IMR-90 (cell line): ENCODE measurements at regions not wholly inside any gene's neighbourhood (a gene's known extent, or its start where the extent isn't known, plus 50 kb on each side); places are given as distances from the start of the nearest gene placed in this dataset.

Experiments used
- ATAC-seq: fragments of 200-7000 bp; cut with Tn5 transposase; 2 replicates; pipeline ENCODE4 v1.9.1; 2020; ENCODE audit warnings: low read depth, mild to moderate bottlenecking, moderate library complexity
- BruUV-seq: library from RNA; stranded (reverse); fragments of 400-500 nt; replicated peaks from 2 replicates; lab custom pipeline; 2021; lab: Mats Ljungman, UMichigan
- CTCF ChIA-PET: fragments of 300-600 bp; formaldehyde crosslinking; extraction: SDS; loops from one replicate; lab custom pipeline; 2021; ENCODE audit warnings: antibody characterized with exemption; lab: Yijun Ruan, JAX
- POLR2A ChIA-PET: fragments of 300-600 bp; sonication (Branson Sonifier 250); formaldehyde crosslinking; loops from one replicate; lab custom pipeline; 2022; ENCODE audit warnings: antibody characterized with exemption; ENCODE audit not compliant: unreplicated experiment; lab: Charles Lee
- DNase-seq: peaks from one replicate; pipeline ENCODE4 v3.0.0; 2013
- H2AFZ ChIP-seq: replicated peaks from 2 replicates; pipeline ENCODE3; 2013; ENCODE audit warnings: low read length, mild to moderate bottlenecking; ENCODE audit not compliant: poor library complexity
- H2AK5ac ChIP-seq: 2 replicates; pipeline ENCODE4 v1.6.1; 2013; ENCODE audit warnings: low read depth, low read length, inconsistent platforms
- H2AK9ac ChIP-seq: replicated peaks from 2 replicates; pipeline ENCODE3; 2013; ENCODE audit warnings: mild to moderate bottlenecking, low read depth, low read length, moderate library complexity; ENCODE audit not compliant: poor library complexity
- H2BK120ac ChIP-seq: 2 replicates; pipeline ENCODE4 v1.6.1; 2013; ENCODE audit warnings: low read depth, low read length, inconsistent platforms
- H2BK15ac ChIP-seq: 3 replicates; pipeline ENCODE4 v1.6.1; 2013; ENCODE audit warnings: low read depth, low read length, inconsistent platforms
- H2BK20ac ChIP-seq: 2 replicates; pipeline ENCODE4 v1.6.1; 2013; ENCODE audit warnings: low read depth, mild to moderate bottlenecking, inconsistent platforms, low read length, moderate library complexity
- H2BK5ac ChIP-seq: 2 replicates; pipeline ENCODE4 v1.6.1; 2013; ENCODE audit warnings: mild to moderate bottlenecking, low read depth, low read length, inconsistent platforms; ENCODE audit not compliant: poor library complexity, severe bottlenecking
- H3K14ac ChIP-seq: replicated peaks from 2 replicates; pipeline ENCODE4 v1.6.1; 2013; ENCODE audit warnings: low read depth, low read length, inconsistent platforms
- H3K18ac ChIP-seq: 2 replicates; pipeline ENCODE4 v1.6.1; 2013; ENCODE audit warnings: low read depth, low read length, control low read depth
- H3K23ac ChIP-seq: 2 replicates; pipeline ENCODE4 v1.6.1; 2013; ENCODE audit warnings: low read depth, low read length, inconsistent platforms
- H3K27ac ChIP-seq: 2 replicates; pipeline ENCODE4 v1.5.1; 2013; ENCODE audit warnings: mild to moderate bottlenecking, control low read depth, low read length; ENCODE audit not compliant: insufficient read depth
- H3K27me3 ChIP-seq: 2 replicates; pipeline ENCODE4 v1.6.1; 2013; ENCODE audit warnings: low read length; ENCODE audit not compliant: control insufficient read depth, insufficient read depth
- H3K36me3 ChIP-seq: 2 replicates; pipeline ENCODE4 v1.6.1; 2013; ENCODE audit warnings: low read length, mixed read lengths; ENCODE audit not compliant: control insufficient read depth, insufficient read depth
- H3K4ac ChIP-seq: 2 replicates; pipeline ENCODE4 v1.6.1; 2013; ENCODE audit warnings: low read depth, low read length, inconsistent platforms
- H3K4me1 ChIP-seq: 2 replicates; pipeline ENCODE4 v1.6.1; 2013; ENCODE audit warnings: low read length, mixed read lengths; ENCODE audit not compliant: control insufficient read depth, insufficient read depth
- H3K4me2 ChIP-seq: 2 replicates; pipeline ENCODE4 v1.6.1; 2013; ENCODE audit warnings: low read depth, mild to moderate bottlenecking, control low read depth, low read length, moderate library complexity
- H3K4me3 ChIP-seq: 2 replicates; pipeline ENCODE4 v1.5.1; 2013; ENCODE audit warnings: low read depth, mild to moderate bottlenecking, control low read depth, low read length, moderate library complexity; ENCODE audit not compliant: insufficient read depth
- H3K56ac ChIP-seq: 2 replicates; pipeline ENCODE4 v1.6.1; 2013; ENCODE audit warnings: low read length, inconsistent platforms; ENCODE audit not compliant: insufficient read depth; ENCODE audit errors: extremely low read depth
- H3K79me1 ChIP-seq, 2 experiments: 2 replicates each; pipeline ENCODE4 v1.6.1; 2013; ENCODE audit warnings: low read length in 2 of 2, inconsistent platforms in 1 of 2, low read depth in 1 of 2
- H3K9ac ChIP-seq: 2 replicates; pipeline ENCODE4 v1.6.1; 2013; ENCODE audit warnings: low read depth, low read length, control low read depth
- H3K9me1 ChIP-seq: 2 replicates; pipeline ENCODE4 v1.6.1; 2013; ENCODE audit warnings: low read length, inconsistent platforms; ENCODE audit not compliant: insufficient read depth
- H3K9me3 ChIP-seq: 2 replicates; pipeline ENCODE4 v1.6.1; 2013; ENCODE audit warnings: low read length; ENCODE audit not compliant: control insufficient read depth, insufficient read depth
- H4K20me1 ChIP-seq: 2 replicates; pipeline ENCODE4 v1.6.1; 2013; ENCODE audit warnings: low read length, inconsistent platforms; ENCODE audit not compliant: insufficient read depth
- H4K5ac ChIP-seq: 2 replicates; pipeline ENCODE4 v1.6.1; 2013; ENCODE audit warnings: mild to moderate bottlenecking, low read depth, low read length, control low read depth
- H4K8ac ChIP-seq, 2 experiments: 2 replicates each; pipeline ENCODE4 v1.6.1; 2013; ENCODE audit warnings: low read depth in 2 of 2, low read length in 2 of 2, control low read depth in 1 of 2, inconsistent platforms in 1 of 2
- H4K91ac ChIP-seq: 2 replicates; pipeline ENCODE4 v1.6.1; 2013; ENCODE audit warnings: low read depth, low read length, inconsistent platforms; ENCODE audit not compliant: insufficient read depth
- BHLHE40 ChIP-seq: fragments of 150-350 bp; IDR thresholded peaks from 2 replicates; pipeline ENCODE4 v1.6.1; 2016; ENCODE audit warnings: mild to moderate bottlenecking, low read depth, low read length
- CEBPB ChIP-seq: IDR thresholded peaks from 2 replicates; pipeline ENCODE4 v1.6.1; 2012; ENCODE audit warnings: low read depth, low read length, improper control_type of control experiment
- RFX5 ChIP-seq: IDR thresholded peaks from 2 replicates; pipeline ENCODE4 v1.8.0; 2012; ENCODE audit warnings: low read depth, mild to moderate bottlenecking, low read length, moderate library complexity
- USF2 ChIP-seq: fragments of 150-350 bp; IDR thresholded peaks from 2 replicates; pipeline ENCODE4 v1.6.1; 2017; ENCODE audit warnings: mild to moderate bottlenecking, antibody characterized with exemption, low read length, low read depth
- WGBS, 2 experiments: methylation state at CpG; one replicate each; pipeline versions ENCODE4 v1.1.5 to v1.1.7; 2013; ENCODE audit warnings: missing lambda C conversion rate in 2 of 2; ENCODE audit not compliant: insufficient read length in 1 of 2; ENCODE audit errors: extremely low coverage in 2 of 2; 5-methylcytosine and 5-hydroxymethylcytosine counted together
- dilution Hi-C: fragments of 300-500 bp; cut with HindIII; formaldehyde crosslinking; loops from one replicate; pipeline ENCODE4 v1.14.3; 2018; ENCODE audit warnings: low sequenced_read_pairs; ENCODE audit not compliant: unreplicated experiment
- in situ Hi-C: fragments of 300-500 bp; cut with MboI; formaldehyde crosslinking; loops from 3 replicates; pipeline ENCODE4 v1.14.3; 2019; ENCODE audit warnings: low sequenced_read_pairs, inconsistent platforms, mixed read lengths
- intact Hi-C: fragments of 100-400 bp; cut with micrococcal nuclease; formaldehyde crosslinking; loops from 2 replicates; pipeline ENCODE4 v1.10.0; 2022

GRCh38 chr10:60607372-60607771 lies 170.9 kb upstream of the CDK1 start:
- no peak overlapping the region for H3K23ac ChIP-seq
- POLR2A ChIA-PET, result no interaction called here
- CTCF ChIA-PET, result interaction anchor here (1.2 kb wide), 1 partner anchor 8 kb away, joined by 3 read pairs; no protein-coding TSS in a partner anchor
- H3K9me3 ChIP-seq, result no peaks in the 10 kb centered on the region
- H3K27ac ChIP-seq, result no peak overlapping the region
- no peak overlapping the region for H2AFZ ChIP-seq
- no peak overlapping the region for H3K18ac ChIP-seq
- H2BK15ac ChIP-seq, result no peak overlapping the region
- no peaks in the 10 kb centered on the region for H4K20me1 ChIP-seq
- H3K4ac ChIP-seq, result no peak overlapping the region
- H2AK5ac ChIP-seq, result no peak overlapping the region
- H3K9me1 ChIP-seq, result no peaks in the 10 kb centered on the region
- no peak overlapping the region for H3K4me3 ChIP-seq
- no peak overlapping the region for H4K5ac ChIP-seq
- no peak overlapping the region for H4K91ac ChIP-seq
- no peaks in the 10 kb centered on the region for H3K79me1 ChIP-seq
- no peak overlapping the region for H4K8ac ChIP-seq
- WGBS, 2 experiments, result no CpG with 5 or more reads among the region's 3 CpGs
- no peak overlapping the region for H2BK5ac ChIP-seq
- H3K9ac ChIP-seq, result no peak overlapping the region
- ATAC-seq (no peak), DNase-seq (no peak)
- H3K14ac ChIP-seq, result no peak overlapping the region
- in situ Hi-C loops (no loop called here), dilution Hi-C loops (no loop called here), intact Hi-C loops (no loop called here)
- no peaks in the 10 kb centered on the region for H3K36me3 ChIP-seq
- H2BK20ac ChIP-seq, result no peak overlapping the region
- TF ChIP-seq BHLHE40 (no peak), CEBPB (no peak), USF2 (no peak), RFX5 (no peak)
- no peak overlapping the region for H2AK9ac ChIP-seq
- H3K4me1 ChIP-seq, result no peaks in the 10 kb centered on the region
- H3K56ac ChIP-seq, result no peak overlapping the region
- H3K27me3 ChIP-seq, result peaks cover 2% of the 10 kb centered on the region
- H2BK120ac ChIP-seq, result no peak overlapping the region
- no peak overlapping the region for H3K4me2 ChIP-seq
- BruUV-seq, result no TSS peak
